GM10248 (cell line): ENCODE measurements at regions not wholly inside any gene's neighbourhood (a gene's known extent, or its start where the extent isn't known, plus 50 kb on each side); places are given as distances from the start of the nearest gene placed in this dataset.

Experiments used
- CTCF ChIA-PET: fragments of 300-600 bp; sonication (Branson Sonifier 250); formaldehyde crosslinking; extraction: SDS; loops from one replicate; lab custom pipeline; 2021; ENCODE audit warnings: antibody characterized with exemption; lab: Yijun Ruan, JAX
- POLR2A ChIA-PET: fragments of 350-650 bp; sonication (Branson Sonifier 250); formaldehyde crosslinking; extraction: SDS; loops from one replicate; lab custom pipeline; 2020; ENCODE audit warnings: antibody characterized with exemption; lab: Yijun Ruan, JAX
- DNase-seq: peaks from one replicate; pipeline ENCODE4 v3.0.0; 2012; ENCODE audit errors: extremely low spot score
- TF ChIP-seq, protein P1 (sequence below): IDR thresholded peaks from 2 replicates; pipeline ENCODE4 v1.5.1; 2012; ENCODE audit warnings: mild to moderate bottlenecking, low read depth; ENCODE audit errors: extremely low read depth, missing control alignments, control extremely low read depth

DNA sequence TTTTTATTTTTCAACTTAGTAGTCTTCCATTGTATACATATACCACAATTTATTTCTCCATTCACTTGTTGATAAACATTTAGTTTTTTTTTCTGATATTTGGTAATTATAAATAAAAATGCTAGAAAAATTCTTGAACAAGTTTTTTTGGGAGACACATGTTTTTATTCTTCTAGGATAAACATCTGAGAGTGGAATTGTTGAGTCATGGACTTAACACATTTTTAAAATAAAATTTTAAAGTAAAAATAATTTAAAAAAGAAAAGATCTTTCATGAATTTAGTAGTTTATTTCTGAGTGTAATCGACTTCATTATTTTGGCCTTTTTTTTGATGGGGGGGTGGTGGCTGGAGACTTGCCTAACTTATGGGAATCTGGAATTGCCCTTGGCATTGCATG, 391.1 kb downstream of the KCNJ2 start:
- TF ChIP-seq, protein P1, sequence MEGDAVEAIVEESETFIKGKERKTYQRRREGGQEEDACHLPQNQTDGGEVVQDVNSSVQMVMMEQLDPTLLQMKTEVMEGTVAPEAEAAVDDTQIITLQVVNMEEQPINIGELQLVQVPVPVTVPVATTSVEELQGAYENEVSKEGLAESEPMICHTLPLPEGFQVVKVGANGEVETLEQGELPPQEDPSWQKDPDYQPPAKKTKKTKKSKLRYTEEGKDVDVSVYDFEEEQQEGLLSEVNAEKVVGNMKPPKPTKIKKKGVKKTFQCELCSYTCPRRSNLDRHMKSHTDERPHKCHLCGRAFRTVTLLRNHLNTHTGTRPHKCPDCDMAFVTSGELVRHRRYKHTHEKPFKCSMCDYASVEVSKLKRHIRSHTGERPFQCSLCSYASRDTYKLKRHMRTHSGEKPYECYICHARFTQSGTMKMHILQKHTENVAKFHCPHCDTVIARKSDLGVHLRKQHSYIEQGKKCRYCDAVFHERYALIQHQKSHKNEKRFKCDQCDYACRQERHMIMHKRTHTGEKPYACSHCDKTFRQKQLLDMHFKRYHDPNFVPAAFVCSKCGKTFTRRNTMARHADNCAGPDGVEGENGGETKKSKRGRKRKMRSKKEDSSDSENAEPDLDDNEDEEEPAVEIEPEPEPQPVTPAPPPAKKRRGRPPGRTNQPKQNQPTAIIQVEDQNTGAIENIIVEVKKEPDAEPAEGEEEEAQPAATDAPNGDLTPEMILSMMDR, result no peak
- no peak for DNase-seq
- ChIA-PET CTCF (interaction anchor here (1.9 kb wide), 1 partner anchor 9 kb away, joined by 6 read pairs; no protein-coding TSS in a partner anchor), POLR2A (interaction anchor here (0.7 kb wide), 1 partner anchor 46 kb away, joined by 4 read pairs; no protein-coding TSS in a partner anchor)

GRCh38 chr17:70562137-70562536, 392.8 kb downstream of the KCNJ2 start:
- no peak for DNase-seq
- TF ChIP-seq, protein P1, result no peak
- ChIA-PET CTCF (interaction anchor here (1.2 to 1.9 kb wide), 3 partner anchors 9 to 67 kb away, joined by 3 to 6 read pairs (median 3); no protein-coding TSS in a partner anchor), POLR2A (no interaction called here)

GRCh38 chr17:70563281-70563820, 394.0 kb downstream of the KCNJ2 start:
- no peak for DNase-seq
- TF ChIP-seq, protein P1, result no peak
- CTCF ChIA-PET, result no interaction called here
- POLR2A ChIA-PET, result no interaction called here

- ChIA-PET POLR2A (no interaction called here), CTCF (no interaction called here)
- DNase-seq, result no peak
- TF ChIP-seq, protein P1, result no peak
Observed at GRCh38 chr17:70564006-70564620, 394.8 kb downstream of the KCNJ2 start.

DNA sequence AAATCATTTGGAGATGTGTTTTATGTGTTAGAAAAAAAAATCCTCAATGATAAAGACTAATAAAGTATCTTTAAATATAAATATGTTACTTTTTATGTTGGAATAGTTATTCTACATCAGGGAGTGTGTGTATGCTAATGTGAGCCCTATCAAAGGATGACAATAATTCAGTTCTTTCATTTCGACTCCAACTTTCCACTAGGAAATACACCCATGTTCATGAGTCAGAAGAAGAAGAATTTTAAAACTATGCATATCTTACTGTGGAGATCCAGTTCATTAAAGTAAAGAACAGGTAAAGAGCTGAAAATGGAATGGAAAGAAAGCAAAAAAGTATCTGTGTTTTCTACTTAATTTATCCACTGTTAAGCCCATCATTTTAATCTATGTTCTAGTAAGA, 399.8 kb downstream of the KCNJ2 start:
- DNase-seq, result no peak
- POLR2A ChIA-PET, result no interaction called here
- TF ChIP-seq, protein P1, result no peak
- CTCF ChIA-PET, result interaction anchor here (1.1 kb wide), 1 partner anchor 15 kb away, joined by 3 read pairs; no protein-coding TSS in a partner anchor

GRCh38 chr17:70577456-70577855, 408.1 kb downstream of the KCNJ2 start:
- ChIA-PET CTCF (interaction anchor here (1.2 to 1.4 kb wide), 2 partner anchors 11 to 12 kb away, joined by 3 read pairs; no protein-coding TSS in a partner anchor), POLR2A (no interaction called here)
- DNase-seq, result no peak
- TF ChIP-seq, protein P1, result no peak
